KMS-11 (cell line): ENCODE measurements at regions not wholly inside any gene's neighbourhood (a gene's known extent, or its start where the extent isn't known, plus 50 kb on each side); places are given as distances from the start of the nearest gene placed in this dataset.

Experiments used
- H2AFZ ChIP-seq: fragments of 200-600 bp; sonication (generic); 2 replicates; pipeline ENCODE4 v1.6.1; 2016; ENCODE audit warnings: antibody characterized with exemption, mixed run types, low read depth
- H3K27ac ChIP-seq: fragments of 200-600 bp; sonication (generic); 2 replicates; pipeline ENCODE4 v1.6.1; 2016; ENCODE audit warnings: mild to moderate bottlenecking, mixed run types
- H3K27me3 ChIP-seq: fragments of 200-600 bp; sonication (generic); 2 replicates; pipeline ENCODE4 v1.6.1; 2017; ENCODE audit warnings: mild to moderate bottlenecking, low read depth, mixed run types, moderate library complexity; ENCODE audit not compliant: insufficient read depth
- H3K36me3 ChIP-seq: fragments of 200-600 bp; sonication (generic); 2 replicates; pipeline ENCODE4 v1.6.1; 2017; ENCODE audit warnings: mild to moderate bottlenecking, mixed run types; ENCODE audit not compliant: insufficient read depth
- H3K4me1 ChIP-seq: fragments of 200-600 bp; sonication (generic); 2 replicates; pipeline ENCODE4 v1.6.1; 2016; ENCODE audit warnings: mild to moderate bottlenecking, low read depth, mixed run types; ENCODE audit not compliant: poor library complexity, severe bottlenecking
- H3K4me2 ChIP-seq: fragments of 200-600 bp; sonication (generic); 2 replicates; pipeline ENCODE4 v1.7.0; 2016; ENCODE audit warnings: mild to moderate bottlenecking, mixed run types
- H3K4me3 ChIP-seq: fragments of 200-600 bp; sonication (generic); IDR thresholded peaks from 2 replicates; pipeline ENCODE4 v1.6.1; 2017; ENCODE audit warnings: low read depth, low read length, mixed read lengths; ENCODE audit not compliant: insufficient read depth
- H3K79me2 ChIP-seq: fragments of 200-600 bp; sonication (generic); 2 replicates; pipeline ENCODE4 v1.6.1; 2016; ENCODE audit warnings: low read depth, mixed run types; ENCODE audit not compliant: insufficient read depth
- H3K9ac ChIP-seq: fragments of 200-600 bp; sonication (generic); 2 replicates; pipeline ENCODE4 v1.6.1; 2016; ENCODE audit warnings: mild to moderate bottlenecking, mixed run types
- H4K20me1 ChIP-seq: fragments of 200-600 bp; sonication (generic); 2 replicates; pipeline ENCODE4 v1.6.1; 2016; ENCODE audit warnings: mild to moderate bottlenecking, mixed run types; ENCODE audit not compliant: insufficient read depth
- TF ChIP-seq, protein P1 (sequence below): fragments of 200-600 bp; sonication (generic); conservative IDR thresholded peaks from 2 replicates; pipeline ENCODE4 v1.6.1; 2017; ENCODE audit warnings: low read depth, mild to moderate bottlenecking, antibody characterized with exemption, low read length, moderate library complexity, mixed read lengths

DNA sequence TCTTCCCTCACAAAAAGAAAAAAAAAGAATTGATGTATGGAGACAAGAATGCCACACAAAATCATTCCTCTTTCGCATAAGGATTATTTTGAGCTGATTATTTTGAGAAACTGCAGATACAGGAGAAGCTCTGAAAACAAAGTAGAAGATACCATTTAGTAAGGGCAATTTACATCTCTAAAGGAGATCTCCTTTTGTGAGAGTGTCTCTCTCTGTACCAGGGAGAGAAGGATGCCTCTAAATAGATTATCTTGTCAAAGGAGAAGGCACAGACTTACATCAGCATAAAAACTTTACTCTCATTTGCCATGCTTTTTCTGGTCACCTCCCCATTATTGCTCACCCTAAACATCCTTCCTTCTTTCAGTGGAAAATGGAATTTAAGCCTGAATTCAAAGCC, 747.9 kb upstream of the COBL start:
- Histone ChIP-seq H3K36me3 (no peaks in the 10 kb centered on the region), H3K4me2 (no peak overlapping the region), H3K4me3 (no peak overlapping the region), H4K20me1 (no peaks in the 10 kb centered on the region), H3K4me1 (peaks cover 37% of the 10 kb centered on the region), H2AFZ (no peak overlapping the region), H3K27me3 (no peaks in the 10 kb centered on the region), H3K9ac (no peak overlapping the region), H3K27ac (no peak overlapping the region), H3K79me2 (no peaks in the 10 kb centered on the region)
- TF ChIP-seq, protein P1, sequence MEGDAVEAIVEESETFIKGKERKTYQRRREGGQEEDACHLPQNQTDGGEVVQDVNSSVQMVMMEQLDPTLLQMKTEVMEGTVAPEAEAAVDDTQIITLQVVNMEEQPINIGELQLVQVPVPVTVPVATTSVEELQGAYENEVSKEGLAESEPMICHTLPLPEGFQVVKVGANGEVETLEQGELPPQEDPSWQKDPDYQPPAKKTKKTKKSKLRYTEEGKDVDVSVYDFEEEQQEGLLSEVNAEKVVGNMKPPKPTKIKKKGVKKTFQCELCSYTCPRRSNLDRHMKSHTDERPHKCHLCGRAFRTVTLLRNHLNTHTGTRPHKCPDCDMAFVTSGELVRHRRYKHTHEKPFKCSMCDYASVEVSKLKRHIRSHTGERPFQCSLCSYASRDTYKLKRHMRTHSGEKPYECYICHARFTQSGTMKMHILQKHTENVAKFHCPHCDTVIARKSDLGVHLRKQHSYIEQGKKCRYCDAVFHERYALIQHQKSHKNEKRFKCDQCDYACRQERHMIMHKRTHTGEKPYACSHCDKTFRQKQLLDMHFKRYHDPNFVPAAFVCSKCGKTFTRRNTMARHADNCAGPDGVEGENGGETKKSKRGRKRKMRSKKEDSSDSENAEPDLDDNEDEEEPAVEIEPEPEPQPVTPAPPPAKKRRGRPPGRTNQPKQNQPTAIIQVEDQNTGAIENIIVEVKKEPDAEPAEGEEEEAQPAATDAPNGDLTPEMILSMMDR = no peak

DNA sequence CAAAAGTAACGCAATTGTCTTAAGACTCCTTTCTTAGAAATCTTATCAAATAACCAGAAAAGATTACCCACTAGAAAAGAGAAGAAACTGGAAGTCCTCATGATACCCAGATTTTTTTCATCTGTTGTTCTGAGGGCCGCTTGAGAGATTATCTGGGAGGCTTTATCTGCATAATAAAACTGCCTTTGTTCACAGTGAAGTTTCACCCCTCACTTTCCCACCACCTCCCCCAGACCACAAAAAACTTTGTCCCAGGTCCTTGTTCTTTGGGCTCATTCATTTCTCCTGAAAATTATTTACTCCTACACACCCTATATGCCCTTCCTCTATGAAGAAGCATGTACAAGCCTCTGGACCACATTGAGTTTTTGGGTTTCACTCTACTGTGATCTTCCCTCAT, 745.1 kb upstream of the COBL start:
- no peaks in the 10 kb centered on the region for H3K27me3 ChIP-seq
- H3K4me3 ChIP-seq = no peak overlapping the region
- peak overlapping the region; percentile 20; the same call in 1 of the 2 replicates for H2AFZ ChIP-seq
- peak overlapping the region; percentile 53; the same call in 1 of the 2 replicates for H3K27ac ChIP-seq
- TF ChIP-seq, protein P1 = no peak
- H4K20me1 ChIP-seq = no peaks in the 10 kb centered on the region
- H3K4me1 ChIP-seq = peaks cover 43% of the 10 kb centered on the region
- no peaks in the 10 kb centered on the region for H3K79me2 ChIP-seq
- H3K36me3 ChIP-seq = no peaks in the 10 kb centered on the region
- peak overlapping the region; percentile 83; the same call in 1 of the 2 replicates for H3K4me2 ChIP-seq
- no peak overlapping the region for H3K9ac ChIP-seq

DNA sequence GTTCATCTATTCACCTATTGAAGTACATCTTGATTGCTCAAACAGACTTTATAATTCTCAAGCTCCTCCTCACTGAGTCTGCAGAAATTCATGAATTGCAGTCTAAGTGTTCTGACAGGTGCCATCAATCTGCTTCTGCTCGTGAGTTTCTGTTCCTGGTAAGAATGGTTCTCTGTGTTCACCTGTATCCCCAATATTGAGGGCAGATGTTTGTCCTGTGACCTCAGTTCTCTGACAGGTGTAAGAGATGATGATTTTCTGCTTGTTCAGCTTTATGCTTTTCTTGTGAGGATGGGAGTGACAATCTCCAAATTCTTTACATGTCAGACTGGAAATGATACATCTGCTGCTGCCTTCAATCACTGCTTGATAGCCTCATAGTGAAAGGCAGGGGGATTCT, 736.9 kb upstream of the COBL start:
- H2AFZ ChIP-seq = no peak overlapping the region; the same call in 1 of the 2 replicates
- no peaks in the 10 kb centered on the region for H4K20me1 ChIP-seq
- peak overlapping the region; percentile 28; the same call in 1 of the 2 replicates for H3K27ac ChIP-seq
- TF ChIP-seq, protein P1 = no peak
- H3K79me2 ChIP-seq = no peaks in the 10 kb centered on the region
- peak overlapping the region; percentile 30; the same call in 1 of the 2 replicates for H3K4me2 ChIP-seq
- no peak overlapping the region for H3K4me3 ChIP-seq
- H3K4me1 ChIP-seq = peaks cover 42% of the 10 kb centered on the region
- no peaks in the 10 kb centered on the region for H3K36me3 ChIP-seq
- no peaks in the 10 kb centered on the region for H3K27me3 ChIP-seq
- no peak overlapping the region for H3K9ac ChIP-seq

DNA sequence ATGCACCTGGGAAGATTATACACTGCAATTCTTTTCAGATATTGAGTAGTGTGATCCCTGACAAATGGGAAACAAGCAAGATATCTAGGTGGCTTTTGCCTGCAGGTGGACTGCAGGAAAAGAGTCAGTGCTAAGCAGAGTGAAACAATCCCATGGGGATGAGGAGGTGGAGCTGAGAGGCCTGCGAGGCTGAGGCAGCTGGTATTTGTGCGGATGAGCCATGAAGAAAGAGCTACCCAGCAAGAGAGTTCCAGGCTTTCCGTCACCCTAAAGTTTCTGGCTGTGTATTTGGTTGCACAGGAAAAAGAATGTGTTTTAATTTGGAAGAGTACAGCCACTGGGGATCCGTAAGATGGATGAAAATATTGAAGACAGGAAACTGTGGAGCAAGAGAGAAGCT, 714.1 kb upstream of the COBL start:
- Histone ChIP-seq H3K27ac (no peak overlapping the region), H2AFZ (no peak overlapping the region), H3K4me3 (no peak overlapping the region), H3K27me3 (no peaks in the 10 kb centered on the region), H3K9ac (no peak overlapping the region), H3K79me2 (no peaks in the 10 kb centered on the region), H3K4me2 (no peak overlapping the region), H3K36me3 (no peaks in the 10 kb centered on the region), H3K4me1 (no peaks in the 10 kb centered on the region), H4K20me1 (no peaks in the 10 kb centered on the region)
- TF ChIP-seq, protein P1 = no peak

DNA sequence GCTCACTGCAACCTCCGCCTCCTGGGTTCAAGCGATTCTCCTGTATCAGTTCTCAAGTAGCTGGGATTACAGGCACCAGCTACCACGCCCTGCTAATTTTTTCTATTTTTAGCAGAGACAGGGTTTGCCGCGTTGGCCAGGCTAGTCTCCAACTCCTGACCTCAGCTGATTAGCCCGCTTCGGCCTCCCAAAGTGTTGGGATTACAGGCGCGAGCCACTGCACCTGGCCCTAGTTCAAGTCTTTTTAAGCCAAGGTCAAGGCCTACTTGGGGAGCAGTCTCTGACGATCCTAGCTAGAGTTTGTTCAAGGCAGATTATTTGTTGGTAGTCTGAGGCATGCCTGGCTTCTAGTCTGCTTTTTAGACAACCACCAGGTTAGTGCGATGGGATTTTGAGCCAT, 709.5 kb upstream of the COBL start:
- Histone ChIP-seq H3K79me2 (no peaks in the 10 kb centered on the region), H3K4me1 (no peaks in the 10 kb centered on the region), H3K4me2 (no peak overlapping the region), H3K9ac (no peak overlapping the region), H2AFZ (no peak overlapping the region), H3K4me3 (no peak overlapping the region), H3K27ac (no peak overlapping the region), H3K27me3 (no peaks in the 10 kb centered on the region), H4K20me1 (no peaks in the 10 kb centered on the region), H3K36me3 (no peaks in the 10 kb centered on the region)
- TF ChIP-seq, protein P1 = no peak
